B cell (primary cell): ENCODE measurements at regions not wholly inside any gene's neighbourhood (a gene's known extent, or its start where the extent isn't known, plus 50 kb on each side); places are given as distances from the start of the nearest gene placed in this dataset.

Experiments used
- ATAC-seq: fragments of 200-7000 bp; cut with Tn5 transposase; one replicate; pipeline ENCODE4 v1.10.0; 2021; ENCODE audit warnings: low read depth, mild to moderate bottlenecking, moderate number of reproducible peaks, moderate library complexity
- CTCF ChIA-PET: fragments of 350-600 bp; sonication (Branson Sonifier 250); formaldehyde crosslinking; loops from one replicate; lab custom pipeline; 2021; ENCODE audit warnings: antibody characterized with exemption, inconsistent platforms; lab: Charles Lee
- POLR2A ChIA-PET: fragments of 350-600 bp; sonication (Branson Sonifier 250); formaldehyde crosslinking; loops from one replicate; lab custom pipeline; 2021; ENCODE audit warnings: antibody characterized with exemption; lab: Charles Lee
- DNase-seq: peaks from one replicate; pipeline ENCODE4 v3.0.0; 2013
- H2AFZ ChIP-seq: 2 replicates; pipeline ENCODE4 v1.6.1; 2012; ENCODE audit warnings: mild to moderate bottlenecking, low read depth, low read length; ENCODE audit not compliant: insufficient read depth, poor library complexity, severe bottlenecking
- H3K27ac ChIP-seq, 2 donors: 1 replicate in 1 of 2; 2 replicates in 1 of 2; pipeline ENCODE4 v1.5.1; 2012 to 2013; ENCODE audit warnings: low read length in 2 of 2, mild to moderate bottlenecking in 2 of 2, moderate library complexity in 1 of 2
- H3K27me3 ChIP-seq, 4 experiments: fragments of 200-600 bp in 1 of 4; sonication (generic) in 1 of 4; replicated peaks in 1 of 4; 1 replicate in 2 of 4; 2 replicates in 2 of 4; pipeline versions ENCODE4 v1.6.1 to v1.7.0; 2013 to 2016; ENCODE audit warnings: low read length in 3 of 4, mild to moderate bottlenecking in 2 of 4, mixed read lengths in 1 of 4, moderate library complexity in 1 of 4; ENCODE audit not compliant: insufficient read depth in 4 of 4, control insufficient read depth in 3 of 4; ENCODE audit errors: control extremely low read depth in 1 of 4
- H3K36me3 ChIP-seq, 2 experiments: replicated peaks in 1 of 2; 1 replicate in 1 of 2; 2 replicates in 1 of 2; pipeline versions ENCODE4 v1.6.1 to v1.7.1; 2013; ENCODE audit warnings: low read length in 1 of 2; ENCODE audit not compliant: insufficient read depth in 2 of 2, control insufficient read depth in 1 of 2; ENCODE audit errors: control extremely low read depth in 1 of 2, extremely low read depth in 1 of 2
- H3K4me1 ChIP-seq, 2 donors: fragments of 200-600 bp in 1 of 2; sonication (generic) in 1 of 2; 1 replicate in 1 of 2; 2 replicates in 1 of 2; pipeline versions ENCODE4 v1.5.1 to v1.6.1; 2013 to 2017; ENCODE audit warnings: low read length in 2 of 2; ENCODE audit not compliant: control insufficient read depth in 2 of 2, insufficient read depth in 2 of 2
- H3K4me2 ChIP-seq: replicated peaks from 2 replicates; pipeline ENCODE3; 2012; ENCODE audit warnings: mild to moderate bottlenecking, low read depth, low read length; ENCODE audit not compliant: poor library complexity, severe bottlenecking
- H3K4me3 ChIP-seq, 5 experiments: fragments of 200-600 bp in 1 of 5; sonication (generic) in 1 of 5; 1 replicate in 3 of 5; 2 replicates in 2 of 5; pipeline versions ENCODE4 v1.5.1 to v1.7.0; 2011 to 2016; ENCODE audit warnings: low read length in 4 of 5, mild to moderate bottlenecking in 4 of 5, low read depth in 2 of 5, control low read depth in 1 of 5, moderate library complexity in 1 of 5; ENCODE audit not compliant: insufficient read depth in 1 of 5; ENCODE audit errors: control extremely low read depth in 1 of 5, extremely low read depth in 1 of 5
- H3K79me2 ChIP-seq: fragments of 200-600 bp; sonication (generic); one replicate; pipeline ENCODE4 v1.6.0; 2016; ENCODE audit warnings: low read length; ENCODE audit not compliant: control insufficient read depth, insufficient read depth
- H3K9ac ChIP-seq: fragments of 200-600 bp; sonication (generic); 2 replicates; pipeline ENCODE4 v1.6.1; 2017; ENCODE audit warnings: mild to moderate bottlenecking, low read length, moderate library complexity
- H3K9me3 ChIP-seq, 3 donors: one replicate each; pipeline versions ENCODE4 v1.6.1 to v1.7.1; 2013; ENCODE audit warnings: low read length in 2 of 3; ENCODE audit not compliant: control insufficient read depth in 2 of 3, insufficient read depth in 1 of 3; ENCODE audit errors: control extremely low read depth in 1 of 3
- H4K20me1 ChIP-seq: 2 replicates; pipeline ENCODE4 v1.6.0; 2012; ENCODE audit warnings: mild to moderate bottlenecking, low read length; ENCODE audit not compliant: insufficient read depth, control insufficient read depth, poor library complexity, severe bottlenecking
- H3K27ac Mint-ChIP-seq: one replicate; pipeline ENCODE4 v1.8.0; 2021; ENCODE audit warnings: mixed read lengths
- H3K27me3 Mint-ChIP-seq: one replicate; pipeline ENCODE4 v1.8.0; 2021; ENCODE audit warnings: mixed read lengths
- H3K4me1 Mint-ChIP-seq: one replicate; pipeline ENCODE4 v1.8.0; 2021; ENCODE audit warnings: mixed read lengths
- H3K4me3 Mint-ChIP-seq: one replicate; pipeline ENCODE4 v1.8.0; 2021; ENCODE audit warnings: mixed read lengths
- H3K9me3 Mint-ChIP-seq: one replicate; pipeline ENCODE4 v1.8.0; 2022; ENCODE audit warnings: mixed read lengths; ENCODE audit not compliant: insufficient read depth
- CTCF ChIP-seq: fragments of 200-600 bp; IDR thresholded peaks from one replicate; pipeline ENCODE4 v1.8.0; 2022; ENCODE audit warnings: antibody characterized with exemption, mild to moderate bottlenecking
- EZH2 ChIP-seq: IDR thresholded peaks from 2 replicates; pipeline ENCODE4 v1.6.1; 2012; ENCODE audit warnings: borderline replicate concordance, low read depth, mild to moderate bottlenecking, moderate library complexity, low read length; ENCODE audit not compliant: insufficient read depth, poor library complexity, severe bottlenecking
- WGBS: methylation state at CpG from one replicate; pipeline ENCODE4 v1.1.5; 2013; ENCODE audit warnings: missing lambda C conversion rate; ENCODE audit not compliant: insufficient coverage; 5-methylcytosine and 5-hydroxymethylcytosine counted together
- intact Hi-C: fragments of 100-400 bp; cut with micrococcal nuclease; formaldehyde crosslinking; loops from one replicate; pipeline ENCODE4 v1.10.0; 2022

GRCh38 chr21:20030390-20030789 lies 967.8 kb upstream of the NCAM2 start:
- intact Hi-C loops, result no loop called here
- no peaks in the 10 kb centered on the region for H3K4me1 ChIP-seq
- TF ChIP-seq EZH2 (no peak), CTCF (no peak)
- ATAC-seq (no peak), DNase-seq (no peak)
- Mint-ChIP-seq H3K4me1 (no peaks in the 10 kb centered on the region), H3K4me3 (no peak overlapping the region), H3K27ac (no peak overlapping the region), H3K9me3 (peaks cover 2% of the 10 kb centered on the region), H3K27me3 (no peaks in the 10 kb centered on the region)
- H3K79me2 ChIP-seq, result no peaks in the 10 kb centered on the region
- H4K20me1 ChIP-seq, result no peaks in the 10 kb centered on the region
- H3K27ac ChIP-seq, result no peak overlapping the region
- no peak overlapping the region for H2AFZ ChIP-seq
- no peaks in the 10 kb centered on the region for H3K36me3 ChIP-seq
- ChIA-PET POLR2A (no interaction called here), CTCF (no interaction called here)
- 94% methylated on average over 4 of the region's 4 CpGs for WGBS
- no peak overlapping the region for H3K4me3 ChIP-seq
- H3K9me3 ChIP-seq, result peaks cover 0 to 16% (median 0%) of the 10 kb centered on the region in 3 donors
- no peaks in the 10 kb centered on the region for H3K27me3 ChIP-seq
- H3K9ac ChIP-seq, result no peak overlapping the region
- H3K4me2 ChIP-seq, result no peak overlapping the region

GRCh38 chr21:20031807-20032206 lies 966.4 kb upstream of the NCAM2 start:
- Histone ChIP-seq H3K27ac (no peak overlapping the region), H3K4me3 (no peak overlapping the region), H3K4me1 (no peaks in the 10 kb centered on the region), H3K79me2 (no peaks in the 10 kb centered on the region), H3K27me3 (no peaks in the 10 kb centered on the region), H3K9ac (no peak overlapping the region), H4K20me1 (no peaks in the 10 kb centered on the region), H3K36me3 (no peaks in the 10 kb centered on the region), H2AFZ (no peak overlapping the region), H3K9me3 (peaks cover 0 to 16% (median 0%) of the 10 kb centered on the region in 3 donors), H3K4me2 (no peak overlapping the region)
- Mint-ChIP-seq H3K27ac (no peak overlapping the region), H3K4me3 (no peak overlapping the region), H3K9me3 (peaks cover 2% of the 10 kb centered on the region), H3K27me3 (no peaks in the 10 kb centered on the region), H3K4me1 (no peaks in the 10 kb centered on the region)
- CTCF ChIA-PET, result no interaction called here
- POLR2A ChIA-PET, result no interaction called here
- ATAC-seq (no peak), DNase-seq (no peak)
- TF ChIP-seq EZH2, result no peak
- no peak for TF ChIP-seq CTCF
- 92% methylated on average over 3 of the region's 4 CpGs for WGBS
- intact Hi-C loops, result no loop called here
